ENCODE measurements at regions not wholly inside any gene's neighbourhood (a gene's known extent, or its start where the extent isn't known, plus 50 kb on each side); places are given as distances from the start of the nearest gene placed in this dataset.

DNA sequence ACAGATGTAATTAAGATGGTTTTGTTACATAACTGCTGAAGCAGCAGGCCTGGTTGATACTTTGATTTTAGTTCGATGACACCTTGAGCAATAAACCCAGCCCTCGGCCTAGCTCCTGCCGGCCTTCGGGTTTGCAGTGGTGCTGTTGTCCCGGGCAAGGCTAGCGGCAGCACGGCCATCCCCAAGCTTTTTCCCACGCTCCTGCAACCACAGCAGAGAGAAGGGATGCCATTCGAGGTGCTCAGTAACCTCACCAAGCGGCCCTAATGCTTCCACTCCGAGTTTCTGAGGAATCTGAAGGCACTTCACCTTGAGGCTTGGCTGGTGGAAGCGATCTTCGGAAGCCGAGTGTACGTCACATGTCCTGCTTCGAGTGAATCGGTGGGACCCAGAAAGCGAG, 182.1 kb downstream of the NAF1 start:
- peaks cover 0 to 7% (median 0%) of the 10 kb centered on the region in 4 donors for H3K27me3 ChIP-seq (ENCODE audit: control insufficient read depth in 4 of 4, insufficient read depth in 4 of 4, low read length in 3 of 4)
- no peaks in the 10 kb centered on the region for H3K4me1 ChIP-seq (ENCODE audit: control insufficient read depth in 4 of 4, insufficient read depth in 4 of 4, low read length in 3 of 4)
- no peak overlapping the region for H3K27ac ChIP-seq (ENCODE audit: low read depth in 1 of 2, low read length in 2 of 2)
- no peak for TF ChIP-seq NR2F2 (IDR thresholded peaks at IDR 0.05)
- TF ChIP-seq GABPA (IDR thresholded peaks at IDR 0.05 in 1 of 2, conservative IDR thresholded peaks at IDR 0.05 in 1 of 2): no peak
- whole genome bisulfite sequencing: 82% methylated on average over 18 of the region's 18 CpGs
- no peak overlapping the region for H3K9ac ChIP-seq (ENCODE audit: low read depth in 1 of 2, low read length in 2 of 2)
- H3K9me3 ChIP-seq (ENCODE audit: control insufficient read depth in 4 of 4, low read length in 3 of 4): peaks cover 0 to 7% (median 2%) of the 10 kb centered on the region in 4 donors
- no peaks in the 10 kb centered on the region for H3K36me3 ChIP-seq (ENCODE audit: control insufficient read depth in 4 of 4, insufficient read depth in 3 of 4, low read depth in 1 of 4, low read length in 3 of 4)
- DNase-seq (ENCODE audit: low spot score): no peak
- no peak overlapping the region for H3K4me3 ChIP-seq (ENCODE audit: low read depth in 1 of 3, low read length in 3 of 3)

DNA sequence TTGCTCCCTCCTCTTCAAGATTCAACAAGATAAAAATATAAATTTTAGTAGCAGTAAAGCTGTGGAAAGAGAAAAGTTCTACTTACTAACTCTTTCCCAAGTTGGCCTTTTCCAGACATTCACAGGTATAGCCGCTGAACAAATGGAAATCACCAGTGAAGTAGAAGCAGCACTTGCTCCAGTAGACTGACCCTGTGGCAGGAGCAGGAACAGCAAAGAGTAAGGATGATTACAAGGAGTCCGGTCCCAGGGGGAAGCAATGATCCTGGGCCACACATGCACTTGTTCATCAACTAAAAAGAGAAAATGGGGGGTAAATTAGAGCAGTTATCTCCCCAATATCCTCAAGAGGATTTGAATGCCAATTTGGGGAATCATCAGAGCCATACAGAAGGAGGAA, 184.9 kb downstream of the NAF1 start:
- Histone ChIP-seq H3K9ac (ENCODE audit: low read depth in 1 of 2, low read length in 2 of 2) (no peak overlapping the region), H3K27me3 (ENCODE audit: control insufficient read depth in 4 of 4, insufficient read depth in 4 of 4, low read length in 3 of 4) (peaks cover 0 to 4% (median 0%) of the 10 kb centered on the region in 4 donors), H3K4me3 (ENCODE audit: low read depth in 1 of 3, low read length in 3 of 3) (no peak overlapping the region), H3K27ac (ENCODE audit: low read depth in 1 of 2, low read length in 2 of 2) (no peak overlapping the region), H3K9me3 (ENCODE audit: control insufficient read depth in 4 of 4, low read length in 3 of 4) (peaks cover 0 to 7% (median 2%) of the 10 kb centered on the region in 4 donors), H3K4me1 (ENCODE audit: control insufficient read depth in 4 of 4, insufficient read depth in 4 of 4, low read length in 3 of 4) (no peaks in the 10 kb centered on the region), H3K36me3 (ENCODE audit: control insufficient read depth in 4 of 4, insufficient read depth in 3 of 4, low read depth in 1 of 4, low read length in 3 of 4) (no peaks in the 10 kb centered on the region)
- TF ChIP-seq, protein P1, sequence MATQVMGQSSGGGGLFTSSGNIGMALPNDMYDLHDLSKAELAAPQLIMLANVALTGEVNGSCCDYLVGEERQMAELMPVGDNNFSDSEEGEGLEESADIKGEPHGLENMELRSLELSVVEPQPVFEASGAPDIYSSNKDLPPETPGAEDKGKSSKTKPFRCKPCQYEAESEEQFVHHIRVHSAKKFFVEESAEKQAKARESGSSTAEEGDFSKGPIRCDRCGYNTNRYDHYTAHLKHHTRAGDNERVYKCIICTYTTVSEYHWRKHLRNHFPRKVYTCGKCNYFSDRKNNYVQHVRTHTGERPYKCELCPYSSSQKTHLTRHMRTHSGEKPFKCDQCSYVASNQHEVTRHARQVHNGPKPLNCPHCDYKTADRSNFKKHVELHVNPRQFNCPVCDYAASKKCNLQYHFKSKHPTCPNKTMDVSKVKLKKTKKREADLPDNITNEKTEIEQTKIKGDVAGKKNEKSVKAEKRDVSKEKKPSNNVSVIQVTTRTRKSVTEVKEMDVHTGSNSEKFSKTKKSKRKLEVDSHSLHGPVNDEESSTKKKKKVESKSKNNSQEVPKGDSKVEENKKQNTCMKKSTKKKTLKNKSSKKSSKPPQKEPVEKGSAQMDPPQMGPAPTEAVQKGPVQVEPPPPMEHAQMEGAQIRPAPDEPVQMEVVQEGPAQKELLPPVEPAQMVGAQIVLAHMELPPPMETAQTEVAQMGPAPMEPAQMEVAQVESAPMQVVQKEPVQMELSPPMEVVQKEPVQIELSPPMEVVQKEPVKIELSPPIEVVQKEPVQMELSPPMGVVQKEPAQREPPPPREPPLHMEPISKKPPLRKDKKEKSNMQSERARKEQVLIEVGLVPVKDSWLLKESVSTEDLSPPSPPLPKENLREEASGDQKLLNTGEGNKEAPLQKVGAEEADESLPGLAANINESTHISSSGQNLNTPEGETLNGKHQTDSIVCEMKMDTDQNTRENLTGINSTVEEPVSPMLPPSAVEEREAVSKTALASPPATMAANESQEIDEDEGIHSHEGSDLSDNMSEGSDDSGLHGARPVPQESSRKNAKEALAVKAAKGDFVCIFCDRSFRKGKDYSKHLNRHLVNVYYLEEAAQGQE (IDR thresholded peaks at IDR 0.05): no peak
- no peak for TF ChIP-seq GABPA (IDR thresholded peaks at IDR 0.05 in 1 of 2, conservative IDR thresholded peaks at IDR 0.05 in 1 of 2)
- TF ChIP-seq CTCF (IDR thresholded peaks at IDR 0.05; ENCODE audit: low read depth, low read length, missing input control): no peak
- 77% methylated on average over 2 of the region's 2 CpGs for WGBS
- DNase-seq (ENCODE audit: low spot score): no peak

GRCh38 chr4:162978398-162978797, 188.3 kb downstream of the NAF1 start:
- Histone ChIP-seq H3K4me1 (ENCODE audit: control insufficient read depth in 4 of 4, insufficient read depth in 4 of 4, low read length in 3 of 4) (no peaks in the 10 kb centered on the region), H3K4me3 (ENCODE audit: low read depth in 1 of 3, low read length in 3 of 3) (no peak overlapping the region), H3K9ac (ENCODE audit: low read depth in 1 of 2, low read length in 2 of 2) (no peak overlapping the region), H3K27ac (ENCODE audit: low read depth in 1 of 2, low read length in 2 of 2) (no peak overlapping the region), H3K36me3 (ENCODE audit: control insufficient read depth in 4 of 4, insufficient read depth in 3 of 4, low read depth in 1 of 4, low read length in 3 of 4) (no peaks in the 10 kb centered on the region), H3K27me3 (ENCODE audit: control insufficient read depth in 4 of 4, insufficient read depth in 4 of 4, low read length in 3 of 4) (peaks cover 0 to 3% (median 0%) of the 10 kb centered on the region in 4 donors), H3K9me3 (ENCODE audit: control insufficient read depth in 4 of 4, low read length in 3 of 4) (peaks cover 0 to 7% (median 0%) of the 10 kb centered on the region in 4 donors)
- no peak for DNase-seq (ENCODE audit: low spot score)
- WGBS: 84% methylated on average over 2 of the region's 2 CpGs
- no peak for TF ChIP-seq MAX (IDR thresholded peaks at IDR 0.05)
- no peak for TF ChIP-seq HNF4G (IDR thresholded peaks at IDR 0.05)
- TF ChIP-seq GABPA (IDR thresholded peaks at IDR 0.05 in 1 of 2, conservative IDR thresholded peaks at IDR 0.05 in 1 of 2): no peak
- no peak for TF ChIP-seq TAF1 (conservative IDR thresholded peaks at IDR 0.05)
- TF ChIP-seq, protein P2, sequence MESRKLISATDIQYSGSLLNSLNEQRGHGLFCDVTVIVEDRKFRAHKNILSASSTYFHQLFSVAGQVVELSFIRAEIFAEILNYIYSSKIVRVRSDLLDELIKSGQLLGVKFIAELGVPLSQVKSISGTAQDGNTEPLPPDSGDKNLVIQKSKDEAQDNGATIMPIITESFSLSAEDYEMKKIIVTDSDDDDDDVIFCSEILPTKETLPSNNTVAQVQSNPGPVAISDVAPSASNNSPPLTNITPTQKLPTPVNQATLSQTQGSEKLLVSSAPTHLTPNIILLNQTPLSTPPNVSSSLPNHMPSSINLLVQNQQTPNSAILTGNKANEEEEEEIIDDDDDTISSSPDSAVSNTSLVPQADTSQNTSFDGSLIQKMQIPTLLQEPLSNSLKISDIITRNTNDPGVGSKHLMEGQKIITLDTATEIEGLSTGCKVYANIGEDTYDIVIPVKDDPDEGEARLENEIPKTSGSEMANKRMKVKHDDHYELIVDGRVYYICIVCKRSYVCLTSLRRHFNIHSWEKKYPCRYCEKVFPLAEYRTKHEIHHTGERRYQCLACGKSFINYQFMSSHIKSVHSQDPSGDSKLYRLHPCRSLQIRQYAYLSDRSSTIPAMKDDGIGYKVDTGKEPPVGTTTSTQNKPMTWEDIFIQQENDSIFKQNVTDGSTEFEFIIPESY (IDR thresholded peaks at IDR 0.05): no peak
- no peak for TF ChIP-seq YY1 (IDR thresholded peaks at IDR 0.05)

Measured in liver (tissue), 8 donors.